Kidney epithelial cell (primary cell): ENCODE measurements at regions not wholly inside any gene's neighbourhood (a gene's known extent, or its start where the extent isn't known, plus 50 kb on each side); places are given as distances from the start of the nearest gene placed in this dataset.

Experiments
- DNase-seq: peaks from one replicate; pipeline ENCODE4 v3.0.0-alpha.2; 2010; ENCODE audit warnings: low read depth
- H3K27me3 ChIP-seq: 2 replicates; pipeline ENCODE4 v1.6.0; 2011; ENCODE audit warnings: low read length; ENCODE audit not compliant: control insufficient read depth, insufficient read depth
- H3K36me3 ChIP-seq: 2 replicates; pipeline ENCODE4 v1.5.1; 2011; ENCODE audit warnings: low read length; ENCODE audit not compliant: control insufficient read depth, insufficient read depth
- H3K4me3 ChIP-seq: 2 replicates; pipeline ENCODE4 v1.5.1; 2011; ENCODE audit warnings: low read depth, mild to moderate bottlenecking, control low read depth, low read length
- TF ChIP-seq, protein P1 (sequence below): IDR thresholded peaks from 2 replicates; pipeline ENCODE4 v1.5.1; 2011; ENCODE audit warnings: mild to moderate bottlenecking, moderate library complexity, low read length, control low read depth, inconsistent platforms; ENCODE audit not compliant: insufficient read depth, poor library complexity, severe bottlenecking

DNA sequence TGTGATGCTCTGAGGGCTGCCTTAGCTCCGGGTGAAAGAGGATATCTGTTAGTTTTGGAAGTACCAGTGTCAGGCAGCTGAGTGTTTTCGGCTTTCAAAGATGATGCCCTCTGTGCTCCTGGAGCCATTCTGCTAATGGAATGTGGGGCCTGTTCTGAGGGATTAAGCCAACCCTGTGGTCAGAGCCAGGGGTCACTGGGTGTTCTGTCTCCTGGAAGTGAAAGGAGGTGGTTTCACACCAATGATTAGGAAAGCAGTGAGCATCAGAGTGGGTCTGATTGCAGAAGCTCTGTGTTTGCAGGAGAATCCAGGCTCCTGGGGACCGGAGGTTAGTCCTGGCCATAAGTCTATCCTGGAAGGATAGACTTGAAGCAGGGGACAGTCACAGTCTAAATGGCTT, 94.6 kb downstream of the UQCRFS1 start:
- no peak for DNase-seq
- Histone ChIP-seq H3K36me3 (no peaks in the 10 kb centered on the region), H3K4me3 (no peak overlapping the region), H3K27me3 (no peaks in the 10 kb centered on the region)
- TF ChIP-seq, protein P1, sequence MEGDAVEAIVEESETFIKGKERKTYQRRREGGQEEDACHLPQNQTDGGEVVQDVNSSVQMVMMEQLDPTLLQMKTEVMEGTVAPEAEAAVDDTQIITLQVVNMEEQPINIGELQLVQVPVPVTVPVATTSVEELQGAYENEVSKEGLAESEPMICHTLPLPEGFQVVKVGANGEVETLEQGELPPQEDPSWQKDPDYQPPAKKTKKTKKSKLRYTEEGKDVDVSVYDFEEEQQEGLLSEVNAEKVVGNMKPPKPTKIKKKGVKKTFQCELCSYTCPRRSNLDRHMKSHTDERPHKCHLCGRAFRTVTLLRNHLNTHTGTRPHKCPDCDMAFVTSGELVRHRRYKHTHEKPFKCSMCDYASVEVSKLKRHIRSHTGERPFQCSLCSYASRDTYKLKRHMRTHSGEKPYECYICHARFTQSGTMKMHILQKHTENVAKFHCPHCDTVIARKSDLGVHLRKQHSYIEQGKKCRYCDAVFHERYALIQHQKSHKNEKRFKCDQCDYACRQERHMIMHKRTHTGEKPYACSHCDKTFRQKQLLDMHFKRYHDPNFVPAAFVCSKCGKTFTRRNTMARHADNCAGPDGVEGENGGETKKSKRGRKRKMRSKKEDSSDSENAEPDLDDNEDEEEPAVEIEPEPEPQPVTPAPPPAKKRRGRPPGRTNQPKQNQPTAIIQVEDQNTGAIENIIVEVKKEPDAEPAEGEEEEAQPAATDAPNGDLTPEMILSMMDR = no peak

DNA sequence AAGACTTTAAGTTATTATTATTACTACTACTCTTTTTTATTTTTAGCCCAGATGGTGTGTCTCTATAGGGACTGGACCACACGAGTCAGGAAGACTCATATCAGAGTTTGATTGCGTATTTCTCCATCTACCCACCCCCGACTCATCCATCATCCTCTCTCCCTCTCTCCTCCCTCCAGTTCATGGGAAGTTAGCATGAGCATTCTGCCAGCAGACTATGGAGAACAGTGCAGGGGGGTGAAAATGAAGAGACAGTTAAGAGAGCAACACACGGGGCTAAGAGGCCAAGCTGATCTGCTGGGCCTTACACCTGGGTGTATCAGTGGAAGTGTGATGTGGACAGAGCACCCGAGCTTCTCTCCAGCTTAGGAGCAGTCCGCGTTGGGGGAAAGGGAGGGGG, 95.0 kb downstream of the UQCRFS1 start:
- no peak for DNase-seq
- TF ChIP-seq, protein P1 = no peak
- no peak overlapping the region for H3K4me3 ChIP-seq
- H3K27me3 ChIP-seq = no peaks in the 10 kb centered on the region
- no peaks in the 10 kb centered on the region for H3K36me3 ChIP-seq

DNA sequence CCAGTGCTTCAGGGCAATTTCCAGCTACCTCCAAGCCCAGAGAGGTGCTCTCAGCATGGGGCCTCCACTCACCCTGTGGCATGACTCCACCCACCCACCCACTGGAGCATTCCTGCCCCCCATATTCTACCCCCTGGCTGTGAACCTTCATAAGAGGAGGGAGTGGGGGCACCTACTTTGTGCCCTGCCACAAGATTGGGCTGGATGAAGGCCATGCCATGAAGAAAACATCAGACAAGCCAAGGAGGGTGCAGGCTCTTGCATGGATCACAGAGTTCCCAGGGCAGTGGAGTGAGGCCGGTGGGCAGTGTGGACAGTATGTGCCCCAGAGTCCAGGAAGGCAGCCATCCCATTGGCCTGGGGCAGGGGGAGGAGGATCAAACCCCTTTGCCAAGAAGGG, 97.8 kb downstream of the UQCRFS1 start:
- H3K36me3 ChIP-seq = no peaks in the 10 kb centered on the region
- TF ChIP-seq, protein P1 = no peak
- H3K4me3 ChIP-seq = no peak overlapping the region
- H3K27me3 ChIP-seq = no peaks in the 10 kb centered on the region
- DNase-seq = no peak

DNA sequence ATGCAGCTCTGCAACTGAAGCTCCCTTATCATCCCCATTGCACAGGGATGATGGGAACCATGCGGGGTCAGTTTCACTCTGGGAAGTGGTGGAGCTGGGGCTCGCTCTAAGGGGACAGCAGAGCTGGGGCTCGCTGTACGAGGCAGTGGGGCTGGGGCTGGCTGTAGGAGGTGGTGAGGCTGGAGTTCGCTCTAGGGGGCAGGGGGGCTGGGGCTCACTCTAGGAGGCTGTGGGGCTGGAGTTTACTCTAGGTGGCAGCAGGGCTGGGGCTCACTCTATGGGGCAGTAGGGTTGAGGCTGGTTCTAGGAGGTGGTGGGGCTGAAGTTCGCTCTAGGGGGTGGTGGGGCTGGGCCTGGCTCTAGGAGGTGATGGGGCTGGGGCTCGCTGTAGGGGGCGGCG, 99.1 kb downstream of the UQCRFS1 start:
- DNase-seq = no peak

DNA sequence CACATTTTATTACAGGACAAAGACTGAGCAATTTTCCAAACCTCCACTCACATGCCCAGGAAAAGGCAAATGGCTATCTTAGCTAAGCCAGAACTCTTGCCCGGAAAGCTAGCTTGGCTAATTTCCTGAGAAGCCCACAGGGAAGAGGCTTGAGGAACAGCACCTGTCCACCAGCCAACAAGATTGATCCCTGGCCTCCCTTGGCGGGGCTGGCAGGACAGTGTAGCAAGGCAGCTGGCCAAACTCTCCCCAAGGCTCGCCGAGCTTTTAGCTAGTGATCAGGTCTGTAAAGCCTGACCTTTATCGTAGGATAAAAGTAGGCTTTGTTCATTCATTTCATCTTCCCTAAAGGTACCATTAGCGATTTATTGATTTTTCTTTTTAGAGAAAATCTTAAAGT, 101.4 kb downstream of the UQCRFS1 start:
- Histone ChIP-seq H3K4me3 (no peak overlapping the region), H3K27me3 (no peaks in the 10 kb centered on the region), H3K36me3 (no peaks in the 10 kb centered on the region)
- TF ChIP-seq, protein P1 = no peak
- DNase-seq = no peak

More for the DNA sequence above, 99.1 kb downstream of the UQCRFS1 start:
- Histone ChIP-seq H3K4me3 (no peak overlapping the region), H3K27me3 (no peaks in the 10 kb centered on the region), H3K36me3 (no peaks in the 10 kb centered on the region)
- TF ChIP-seq, protein P1 = no peak

DNA sequence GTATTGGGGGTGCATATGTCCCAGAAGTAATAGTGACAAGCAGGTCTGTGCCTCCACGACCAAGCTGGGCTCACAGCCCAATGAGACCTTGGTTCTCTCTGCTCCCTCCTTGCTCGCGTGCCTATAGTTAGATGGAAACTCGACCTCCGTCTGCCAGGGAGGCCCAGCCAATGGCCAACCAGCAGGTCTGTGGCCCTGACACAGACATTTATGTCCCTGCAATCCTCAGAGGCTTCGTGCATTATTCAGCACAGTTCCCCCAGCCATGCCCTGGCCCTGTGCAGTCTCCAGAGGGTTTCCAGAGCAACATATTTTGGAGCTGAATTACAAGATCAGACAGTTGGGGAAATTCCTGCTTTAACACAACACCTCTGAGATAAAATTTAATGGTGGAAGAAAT, 105.1 kb downstream of the UQCRFS1 start:
- no peak overlapping the region for H3K4me3 ChIP-seq
- H3K27me3 ChIP-seq = no peaks in the 10 kb centered on the region
- TF ChIP-seq, protein P1 = no peak
- H3K36me3 ChIP-seq = no peaks in the 10 kb centered on the region
- DNase-seq = no peak
